T-helper 2 cell treated with Interferon-gamma antibody and Interleukin-4, amounts not matched to agents 5 μg/mL and 100 μg/mL, for 36 hours (primary cell): ENCODE measurements at regions not wholly inside any gene's neighbourhood (a gene's known extent, or its start where the extent isn't known, plus 50 kb on each side); places are given as distances from the start of the nearest gene placed in this dataset.

Experiments used
- DNase-seq: peaks from one replicate; pipeline ENCODE4 v3.0.0; 2021; ENCODE audit warnings: low spot score
- H3K27ac Mint-ChIP-seq: one replicate; pipeline ENCODE4 v1.8.0; 2021; ENCODE audit warnings: mild to moderate bottlenecking, mixed read lengths
- H3K27me3 Mint-ChIP-seq: one replicate; pipeline ENCODE4 v1.8.0; 2021; ENCODE audit warnings: low read depth, mixed read lengths
- H3K36me3 Mint-ChIP-seq: one replicate; pipeline ENCODE4 v1.8.0; 2021; ENCODE audit warnings: low read depth, mixed read lengths
- H3K4me1 Mint-ChIP-seq: one replicate; pipeline ENCODE4 v1.8.0; 2021; ENCODE audit warnings: low read depth, mixed read lengths
- H3K4me3 Mint-ChIP-seq: one replicate; pipeline ENCODE4 v1.8.0; 2022; ENCODE audit warnings: mild to moderate bottlenecking, moderate library complexity, mixed read lengths
- H3K9me3 Mint-ChIP-seq: one replicate; pipeline ENCODE4 v1.8.0; 2021; ENCODE audit warnings: mixed read lengths

DNA sequence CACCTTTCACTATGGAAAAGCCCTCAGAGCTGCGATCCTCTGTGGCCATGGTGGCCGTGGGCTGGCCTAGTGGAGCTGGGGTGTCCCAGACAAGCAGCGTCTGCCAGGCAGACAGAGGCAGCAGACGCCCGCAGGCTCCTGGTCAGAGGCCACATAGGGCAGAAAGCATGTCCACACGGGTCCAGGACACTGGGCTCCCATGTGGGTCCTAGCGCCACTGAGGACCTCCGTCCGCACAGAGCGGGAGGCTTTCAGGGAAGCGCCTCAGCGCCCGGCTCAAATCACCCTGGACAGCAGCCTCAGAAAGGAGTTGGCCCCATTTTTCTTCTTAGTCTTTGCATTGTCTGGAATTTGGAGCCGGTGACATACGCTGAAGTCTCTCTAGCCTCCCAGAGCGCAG lies 389.7 kb downstream of the BRD1 start:
- no peak overlapping the region for H3K27ac Mint-ChIP-seq
- no peaks in the 10 kb centered on the region for H3K4me1 Mint-ChIP-seq
- H3K4me3 Mint-ChIP-seq = no peak overlapping the region
- H3K9me3 Mint-ChIP-seq = no peaks in the 10 kb centered on the region
- H3K27me3 Mint-ChIP-seq = no peaks in the 10 kb centered on the region
- H3K36me3 Mint-ChIP-seq = no peaks in the 10 kb centered on the region
- no peak for DNase-seq

DNA sequence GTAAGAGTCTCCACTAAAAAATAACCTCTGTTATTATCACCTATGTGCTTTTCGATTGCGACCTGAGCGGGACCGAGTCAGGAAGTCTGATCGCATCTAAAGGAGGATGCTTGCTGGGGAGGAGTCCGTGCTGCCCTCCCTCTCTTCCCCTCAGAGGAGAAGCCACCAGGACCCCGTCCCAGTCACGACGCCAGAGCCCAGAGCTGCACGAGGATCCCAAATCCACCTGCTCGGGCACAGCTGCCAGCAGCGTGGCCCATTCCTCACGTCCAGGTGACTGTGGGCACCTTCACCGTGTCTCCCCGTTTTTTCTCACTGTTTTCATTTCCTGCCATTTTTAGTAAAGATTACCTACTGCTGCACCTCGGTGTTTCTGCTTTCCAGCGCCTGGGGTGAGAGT lies 390.3 kb downstream of the BRD1 start:
- no peak overlapping the region for H3K27ac Mint-ChIP-seq
- H3K27me3 Mint-ChIP-seq = no peaks in the 10 kb centered on the region
- DNase-seq = no peak
- H3K4me3 Mint-ChIP-seq = no peak overlapping the region
- no peaks in the 10 kb centered on the region for H3K4me1 Mint-ChIP-seq
- H3K9me3 Mint-ChIP-seq = no peaks in the 10 kb centered on the region
- H3K36me3 Mint-ChIP-seq = no peaks in the 10 kb centered on the region

DNA sequence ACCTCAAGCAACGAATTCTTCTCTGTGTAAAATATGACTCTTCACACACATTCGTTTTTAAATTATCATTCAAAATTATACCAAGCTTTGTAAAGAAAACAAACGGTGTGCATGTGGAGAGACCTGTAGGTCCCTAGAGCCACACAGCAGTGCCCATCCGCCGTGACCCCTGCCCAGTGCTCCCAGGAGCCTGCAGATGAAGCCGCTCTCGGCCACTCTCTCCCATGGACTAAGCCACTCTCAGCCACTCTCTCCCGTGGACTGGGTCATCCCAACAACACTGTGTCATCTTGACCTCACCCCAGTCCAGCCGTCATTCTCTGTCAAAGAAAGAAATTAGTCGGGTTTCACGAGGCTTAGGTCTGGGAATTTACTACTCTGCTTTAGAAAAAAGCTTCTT lies 391.6 kb downstream of the BRD1 start:
- H3K4me3 Mint-ChIP-seq = no peak overlapping the region
- H3K27ac Mint-ChIP-seq = no peak overlapping the region
- no peaks in the 10 kb centered on the region for H3K36me3 Mint-ChIP-seq
- no peaks in the 10 kb centered on the region for H3K9me3 Mint-ChIP-seq
- H3K4me1 Mint-ChIP-seq = no peaks in the 10 kb centered on the region
- no peaks in the 10 kb centered on the region for H3K27me3 Mint-ChIP-seq
- no peak for DNase-seq

DNA sequence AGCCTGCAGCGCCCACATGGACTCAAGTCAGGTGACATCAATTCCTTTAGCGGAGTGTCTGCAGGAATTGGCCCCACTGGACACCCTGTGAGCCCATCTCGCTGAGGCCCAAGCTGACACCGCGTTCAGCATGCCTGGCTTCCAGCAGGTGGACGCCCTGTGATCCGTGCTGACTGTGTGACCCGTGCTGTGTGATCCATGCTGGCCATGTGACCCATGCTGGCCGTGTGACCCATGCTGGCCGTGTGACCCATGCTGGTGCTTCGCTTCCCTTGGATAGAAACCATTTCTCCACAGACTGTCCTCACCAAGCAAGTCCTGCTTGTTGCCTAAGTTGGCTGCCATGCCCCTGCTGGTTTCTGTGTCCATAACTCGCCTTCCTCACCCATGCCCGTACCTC lies 392.1 kb downstream of the BRD1 start:
- no peaks in the 10 kb centered on the region for H3K9me3 Mint-ChIP-seq
- no peaks in the 10 kb centered on the region for H3K36me3 Mint-ChIP-seq
- H3K4me1 Mint-ChIP-seq = no peaks in the 10 kb centered on the region
- no peak overlapping the region for H3K4me3 Mint-ChIP-seq
- H3K27ac Mint-ChIP-seq = no peak overlapping the region
- H3K27me3 Mint-ChIP-seq = no peaks in the 10 kb centered on the region
- DNase-seq = no peak

DNA sequence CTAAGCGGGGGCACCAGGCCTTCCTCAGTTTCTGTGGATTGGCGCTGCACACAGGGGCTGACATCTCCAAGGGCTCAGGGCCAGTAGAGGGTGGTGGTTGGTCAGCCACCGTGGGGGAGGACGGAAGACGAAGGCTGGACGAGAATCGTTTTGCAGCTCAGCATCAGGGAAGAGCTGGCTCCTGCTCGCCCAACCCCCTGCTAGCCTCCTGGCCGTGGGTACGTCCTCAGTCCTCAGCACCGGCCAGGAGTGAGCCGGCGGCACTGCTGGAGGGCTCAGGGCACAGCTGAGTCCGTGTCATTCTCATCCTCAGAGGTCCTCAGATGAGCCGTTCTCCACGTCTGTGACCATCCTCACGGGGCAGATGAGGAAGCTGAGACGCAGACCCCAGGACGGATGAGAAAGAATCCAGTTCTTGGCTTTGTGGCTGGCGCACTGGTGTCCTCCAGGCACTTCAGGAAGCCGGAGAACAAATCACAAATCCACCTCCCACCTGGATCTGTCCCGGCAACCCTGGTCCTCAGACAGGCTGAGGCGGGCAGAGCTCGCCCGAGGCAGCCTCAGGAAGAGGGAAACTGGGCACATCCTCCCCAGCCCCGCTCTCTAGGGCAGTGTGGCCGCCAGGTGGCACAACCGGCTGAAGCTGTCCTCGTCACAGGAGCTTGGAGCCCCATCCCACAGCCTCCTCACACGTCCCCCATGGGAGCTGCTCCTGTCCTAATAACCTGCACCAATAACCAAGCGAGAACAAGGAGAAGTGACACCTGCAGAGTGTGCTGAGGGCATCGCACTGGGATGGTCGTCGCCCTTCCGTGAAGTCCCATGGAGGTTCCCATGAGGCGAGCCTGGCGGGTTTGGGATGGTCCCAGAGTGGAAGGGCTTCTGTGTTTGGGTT lies 393.7 kb downstream of the BRD1 start:
- H3K4me3 Mint-ChIP-seq = no peak overlapping the region

DNA sequence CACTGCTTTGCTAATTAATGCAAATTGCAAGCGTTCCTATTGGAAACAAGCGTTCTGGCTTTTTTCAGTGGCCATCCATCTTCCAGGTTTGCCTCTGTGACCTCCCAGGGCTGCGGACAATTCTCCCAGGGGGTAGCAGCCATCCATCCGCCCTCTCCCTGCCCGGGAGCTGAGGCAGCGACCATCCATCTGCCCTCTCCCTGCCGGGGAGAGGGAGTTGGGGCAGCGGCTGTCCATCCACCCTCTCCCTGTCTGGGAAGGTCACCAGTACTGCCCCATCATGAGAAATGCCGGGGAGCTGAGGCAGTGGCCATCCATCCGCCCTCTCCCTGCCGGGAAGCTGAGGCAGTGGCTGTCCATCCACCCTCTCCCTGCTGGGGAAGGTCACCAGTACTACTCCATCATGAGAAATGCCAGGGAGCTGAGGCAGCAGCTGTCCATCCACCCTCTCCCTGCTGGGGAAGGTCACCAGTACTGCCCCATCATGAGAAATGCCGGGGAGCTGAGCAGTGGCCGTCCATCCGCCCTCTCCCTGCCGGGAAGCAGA lies 394.7 kb downstream of the BRD1 start:
- H3K27me3 Mint-ChIP-seq = no peaks in the 10 kb centered on the region
- DNase-seq = no peak
- no peaks in the 10 kb centered on the region for H3K9me3 Mint-ChIP-seq
- no peaks in the 10 kb centered on the region for H3K36me3 Mint-ChIP-seq
- H3K4me1 Mint-ChIP-seq = no peaks in the 10 kb centered on the region
- H3K4me3 Mint-ChIP-seq = no peak overlapping the region
- H3K27ac Mint-ChIP-seq = no peak overlapping the region

More for the DNA sequence above, 393.7 kb downstream of the BRD1 start:
- no peak for DNase-seq
- H3K27ac Mint-ChIP-seq = no peak overlapping the region
- H3K27me3 Mint-ChIP-seq = no peaks in the 10 kb centered on the region
- no peaks in the 10 kb centered on the region for H3K36me3 Mint-ChIP-seq
- H3K9me3 Mint-ChIP-seq = no peaks in the 10 kb centered on the region
- H3K4me1 Mint-ChIP-seq = no peaks in the 10 kb centered on the region

DNA sequence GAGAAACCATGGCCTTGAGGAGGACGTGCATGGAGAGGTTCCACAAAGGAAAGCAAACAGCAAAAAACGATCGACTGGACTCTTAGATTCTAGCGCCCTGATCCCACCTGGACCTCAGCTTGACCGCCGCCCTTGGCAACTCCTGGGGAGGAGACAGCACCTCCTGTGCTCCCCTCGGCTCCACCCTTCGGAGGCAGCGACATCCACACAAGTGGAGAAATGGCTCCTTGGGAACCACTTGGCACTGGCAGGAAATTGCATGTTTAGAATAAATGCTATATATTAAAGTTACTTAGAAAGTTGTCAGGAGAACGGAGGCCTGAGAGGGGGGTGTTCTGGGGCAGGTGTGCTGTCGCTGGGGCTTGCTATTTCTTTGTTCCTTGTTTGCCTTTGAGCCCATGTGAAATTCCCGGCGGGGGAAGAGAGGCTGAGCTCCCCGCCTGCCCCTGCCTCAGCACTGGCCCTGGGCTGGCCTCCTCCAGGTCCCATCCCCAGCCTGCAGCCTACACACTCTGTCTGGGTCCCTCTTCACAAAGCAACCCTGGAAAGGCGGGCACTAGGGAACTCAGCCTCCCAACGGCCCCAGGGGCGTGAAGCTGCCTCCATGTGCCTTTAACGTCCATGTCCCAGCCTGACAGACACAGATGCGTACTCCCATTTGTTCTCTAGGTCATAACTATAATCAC lies 395.3 kb downstream of the BRD1 start:
- no peak for DNase-seq
- H3K36me3 Mint-ChIP-seq = no peaks in the 10 kb centered on the region
- H3K9me3 Mint-ChIP-seq = no peaks in the 10 kb centered on the region
- H3K4me1 Mint-ChIP-seq = no peaks in the 10 kb centered on the region
- H3K27me3 Mint-ChIP-seq = no peaks in the 10 kb centered on the region
- H3K4me3 Mint-ChIP-seq = no peak overlapping the region
- H3K27ac Mint-ChIP-seq = no peak overlapping the region

DNA sequence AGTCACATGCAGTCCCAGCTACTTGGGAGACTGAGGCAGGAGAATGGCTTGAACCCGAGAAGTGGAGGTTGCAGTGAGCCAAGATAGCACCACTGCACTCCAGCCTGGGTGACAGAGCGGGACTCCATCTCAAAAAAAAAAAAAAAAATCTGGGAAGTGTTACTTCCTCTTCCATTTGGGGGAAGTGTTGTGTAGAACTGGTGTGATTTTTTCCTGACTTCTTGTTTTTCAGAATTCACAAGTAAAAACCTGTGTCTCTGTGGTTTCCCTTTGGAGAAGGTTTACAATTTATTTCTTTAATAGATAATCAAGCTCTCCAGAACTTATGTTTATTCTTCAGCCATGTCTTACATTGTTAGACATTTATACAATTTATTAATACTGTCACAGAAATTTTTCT lies 396.1 kb downstream of the BRD1 start:
- no peak overlapping the region for H3K4me3 Mint-ChIP-seq
- H3K36me3 Mint-ChIP-seq = no peaks in the 10 kb centered on the region
- H3K27me3 Mint-ChIP-seq = no peaks in the 10 kb centered on the region
- H3K4me1 Mint-ChIP-seq = no peaks in the 10 kb centered on the region
- H3K9me3 Mint-ChIP-seq = no peaks in the 10 kb centered on the region
- no peak for DNase-seq
- no peak overlapping the region for H3K27ac Mint-ChIP-seq

DNA sequence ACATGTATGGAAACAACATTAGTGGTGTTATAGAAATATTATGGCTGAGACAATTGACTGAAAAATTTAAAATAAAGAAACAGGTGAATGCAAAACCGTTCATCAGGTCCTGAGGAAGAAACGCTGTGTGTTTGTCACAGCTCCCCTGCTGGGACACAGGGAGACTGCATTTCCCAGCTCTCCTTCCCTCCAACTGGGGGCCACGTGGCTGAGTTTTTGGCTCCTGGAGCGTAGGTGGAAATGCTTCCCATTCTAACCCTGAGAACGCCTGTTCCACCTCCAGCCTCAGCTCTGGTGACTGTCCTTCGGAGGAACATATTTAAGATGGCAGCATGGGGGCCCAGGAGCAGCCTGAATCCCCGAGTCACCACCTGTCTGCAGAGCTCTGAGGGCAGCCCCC lies 398.6 kb downstream of the BRD1 start:
- no peaks in the 10 kb centered on the region for H3K27me3 Mint-ChIP-seq
- DNase-seq = no peak
- no peaks in the 10 kb centered on the region for H3K4me1 Mint-ChIP-seq
- H3K4me3 Mint-ChIP-seq = no peak overlapping the region
- H3K36me3 Mint-ChIP-seq = no peaks in the 10 kb centered on the region
- no peaks in the 10 kb centered on the region for H3K9me3 Mint-ChIP-seq
- no peak overlapping the region for H3K27ac Mint-ChIP-seq

DNA sequence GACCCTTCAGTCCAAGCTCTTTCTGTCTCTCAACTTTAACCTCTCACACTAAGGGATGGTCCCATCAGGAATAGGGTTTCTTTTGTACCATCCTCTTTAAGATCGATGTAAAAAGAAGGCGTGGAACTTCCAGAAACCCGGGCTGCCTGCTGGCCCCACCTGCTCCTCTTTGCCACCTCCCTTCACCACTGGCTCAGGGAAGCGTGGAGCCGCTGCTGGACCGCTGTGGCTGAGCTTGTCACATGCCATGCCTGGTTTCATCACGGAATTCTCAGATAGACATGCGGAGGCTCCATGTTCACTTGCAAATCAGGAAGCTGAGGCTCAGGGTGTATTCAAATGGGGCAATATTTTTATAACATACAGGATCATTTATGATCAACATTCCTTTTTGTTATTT lies 399.7 kb downstream of the BRD1 start:
- DNase-seq = no peak
- Mint-ChIP-seq H3K36me3 (no peaks in the 10 kb centered on the region), H3K27ac (no peak overlapping the region), H3K27me3 (no peaks in the 10 kb centered on the region), H3K4me1 (no peaks in the 10 kb centered on the region), H3K9me3 (no peaks in the 10 kb centered on the region), H3K4me3 (no peak overlapping the region)

DNA sequence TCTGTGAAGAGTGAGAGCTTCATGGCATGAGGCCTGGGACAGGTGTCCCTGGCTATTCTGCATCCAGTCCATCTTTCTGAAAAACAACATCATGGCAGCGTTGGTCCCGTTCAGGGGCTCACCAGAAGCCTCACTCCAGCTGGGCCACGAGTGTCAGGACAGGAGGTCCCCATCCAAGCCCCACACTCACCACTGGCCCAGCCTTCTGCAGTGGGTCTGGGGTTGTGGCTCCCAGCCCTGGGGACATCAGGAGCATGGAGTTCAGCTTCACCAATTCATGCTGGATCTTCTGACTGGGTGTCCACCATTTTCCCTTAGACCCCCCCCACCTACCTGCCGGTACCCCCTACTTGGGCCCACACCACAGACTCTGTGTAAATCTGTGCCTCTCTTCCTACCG lies 400.3 kb downstream of the BRD1 start:
- Mint-ChIP-seq H3K36me3 (no peaks in the 10 kb centered on the region), H3K27me3 (no peaks in the 10 kb centered on the region), H3K4me3 (no peak overlapping the region), H3K9me3 (no peaks in the 10 kb centered on the region), H3K4me1 (no peaks in the 10 kb centered on the region), H3K27ac (no peak overlapping the region)
- no peak for DNase-seq

DNA sequence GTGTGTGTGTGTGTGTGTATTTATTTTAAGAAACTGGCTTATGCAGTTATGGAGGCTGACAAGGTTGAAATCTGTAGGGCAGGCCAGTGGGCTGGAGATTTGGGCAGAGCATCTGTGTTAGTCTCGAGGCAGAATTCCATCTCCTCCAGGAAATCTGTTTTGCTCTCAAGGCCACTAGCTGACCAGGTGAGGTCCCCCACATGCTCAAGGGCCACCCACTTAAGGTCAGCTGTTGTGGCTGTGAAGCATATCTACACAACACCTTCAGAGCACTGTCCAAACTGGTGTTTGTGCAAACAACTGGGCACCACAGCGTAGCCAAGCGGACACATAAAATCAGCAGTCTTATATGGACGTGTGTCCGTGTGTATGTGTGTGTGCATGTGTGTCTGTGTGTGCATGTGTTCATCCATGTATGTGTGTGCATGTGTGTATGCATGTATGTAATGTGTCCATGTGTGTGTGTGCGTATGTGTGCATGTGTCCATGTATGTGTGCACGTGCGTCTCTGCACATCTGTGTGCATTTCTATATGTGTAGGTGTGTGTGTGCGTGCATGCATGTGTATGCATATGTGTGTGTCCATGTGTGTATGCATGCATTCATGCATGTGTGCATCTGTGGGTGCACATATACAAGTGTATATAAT lies 400.9 kb downstream of the BRD1 start:
- no peak for DNase-seq
- H3K4me1 Mint-ChIP-seq = no peaks in the 10 kb centered on the region
- no peaks in the 10 kb centered on the region for H3K36me3 Mint-ChIP-seq
- no peak overlapping the region for H3K27ac Mint-ChIP-seq
- H3K9me3 Mint-ChIP-seq = no peaks in the 10 kb centered on the region
- H3K27me3 Mint-ChIP-seq = no peaks in the 10 kb centered on the region
- no peak overlapping the region for H3K4me3 Mint-ChIP-seq

DNA sequence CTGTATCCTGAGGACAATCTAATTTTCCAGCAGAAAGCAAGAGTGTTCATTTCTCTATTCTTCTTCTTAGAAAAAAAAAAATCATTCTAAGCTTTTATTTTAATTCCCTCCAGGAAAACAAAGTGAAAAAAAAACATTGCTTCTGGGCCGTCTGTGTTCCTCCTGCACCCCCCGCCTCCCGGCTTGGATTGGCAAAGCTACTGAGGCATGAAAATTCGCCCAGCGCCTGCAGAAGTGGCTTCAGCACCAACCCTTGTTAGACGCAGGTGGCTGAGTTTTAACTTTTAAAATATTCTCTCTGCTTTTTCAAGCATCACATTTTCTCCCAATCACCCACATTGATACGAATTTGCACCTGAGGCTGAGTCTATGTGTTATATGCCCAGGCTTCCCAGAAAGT lies 401.6 kb downstream of the BRD1 start:
- H3K36me3 Mint-ChIP-seq = no peaks in the 10 kb centered on the region
- H3K27me3 Mint-ChIP-seq = no peaks in the 10 kb centered on the region
- no peak for DNase-seq
- H3K27ac Mint-ChIP-seq = no peak overlapping the region
- no peaks in the 10 kb centered on the region for H3K9me3 Mint-ChIP-seq
- H3K4me1 Mint-ChIP-seq = no peaks in the 10 kb centered on the region
- H3K4me3 Mint-ChIP-seq = no peak overlapping the region

DNA sequence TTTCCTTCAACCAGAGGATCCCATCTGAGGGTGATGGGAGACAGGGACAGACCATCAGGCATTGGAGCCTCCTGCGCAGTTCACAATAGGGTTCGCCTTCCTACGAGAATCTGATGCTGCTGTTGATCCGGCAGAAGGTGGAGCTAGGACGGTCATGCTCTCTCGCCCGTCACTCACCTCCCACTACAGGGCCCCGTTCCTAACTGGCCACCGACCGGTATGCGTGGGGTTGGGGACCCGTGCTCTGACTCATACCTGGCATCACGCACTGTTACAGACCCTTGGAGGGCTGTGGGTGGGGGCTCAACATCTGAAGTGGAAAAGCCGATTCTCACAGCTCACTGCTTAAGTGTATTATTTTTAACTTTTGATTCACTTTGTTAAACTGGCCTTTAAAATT lies 402.3 kb downstream of the BRD1 start:
- DNase-seq = no peak
- no peaks in the 10 kb centered on the region for H3K4me1 Mint-ChIP-seq
- H3K27ac Mint-ChIP-seq = no peak overlapping the region
- H3K9me3 Mint-ChIP-seq = no peaks in the 10 kb centered on the region
- no peaks in the 10 kb centered on the region for H3K27me3 Mint-ChIP-seq
- no peaks in the 10 kb centered on the region for H3K36me3 Mint-ChIP-seq
- H3K4me3 Mint-ChIP-seq = no peak overlapping the region
